ENCODE measurements at regions not wholly inside any gene's neighbourhood (a gene's known extent, or its start where the extent isn't known, plus 50 kb on each side); places are given as distances from the start of the nearest gene placed in this dataset.

DNA sequence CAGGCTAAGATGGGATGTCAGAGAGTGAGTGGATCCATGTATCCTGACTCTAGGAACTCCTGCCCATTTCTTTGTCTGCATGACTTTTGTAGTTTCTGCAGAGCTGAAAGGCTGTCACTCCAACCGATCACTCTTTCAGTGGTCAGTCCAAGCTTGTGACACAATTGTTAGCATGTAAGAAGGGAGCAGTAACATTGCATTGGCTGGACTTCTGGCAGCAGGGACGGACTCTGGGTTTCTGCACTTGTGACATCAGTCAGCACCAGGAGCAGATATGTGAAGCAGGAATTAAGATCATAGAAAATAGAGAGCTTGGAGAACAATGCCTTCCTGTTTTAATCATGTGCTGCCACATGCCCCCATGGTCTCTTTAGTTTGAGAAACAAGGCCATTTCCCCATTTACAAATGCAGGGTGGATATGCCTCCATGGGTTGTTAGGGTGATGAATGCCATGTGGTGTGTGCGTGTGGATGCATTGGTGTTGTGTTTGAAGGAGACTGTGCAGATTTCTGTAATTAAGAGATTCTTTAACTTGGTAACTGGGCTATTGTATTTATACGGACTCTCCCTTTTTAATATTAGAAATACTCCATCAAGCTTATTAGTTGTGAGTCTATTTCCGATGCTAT lies 214.3 kb upstream of the EPHA4 start:
- intact Hi-C loops (cut with DNase I, micrococcal nuclease), result no loop called here
- no peaks in the 10 kb centered on the region for H3K9me3 ChIP-seq
- no peak for DNase-seq
- ATAC-seq, result no peak
- no peaks in the 10 kb centered on the region for H3K36me3 ChIP-seq (ENCODE audit: low read depth)
- no peaks in the 10 kb centered on the region for H3K4me1 ChIP-seq (ENCODE audit: low read depth)
- no peak overlapping the region for H3K4me3 ChIP-seq
- TF ChIP-seq, protein P1, sequence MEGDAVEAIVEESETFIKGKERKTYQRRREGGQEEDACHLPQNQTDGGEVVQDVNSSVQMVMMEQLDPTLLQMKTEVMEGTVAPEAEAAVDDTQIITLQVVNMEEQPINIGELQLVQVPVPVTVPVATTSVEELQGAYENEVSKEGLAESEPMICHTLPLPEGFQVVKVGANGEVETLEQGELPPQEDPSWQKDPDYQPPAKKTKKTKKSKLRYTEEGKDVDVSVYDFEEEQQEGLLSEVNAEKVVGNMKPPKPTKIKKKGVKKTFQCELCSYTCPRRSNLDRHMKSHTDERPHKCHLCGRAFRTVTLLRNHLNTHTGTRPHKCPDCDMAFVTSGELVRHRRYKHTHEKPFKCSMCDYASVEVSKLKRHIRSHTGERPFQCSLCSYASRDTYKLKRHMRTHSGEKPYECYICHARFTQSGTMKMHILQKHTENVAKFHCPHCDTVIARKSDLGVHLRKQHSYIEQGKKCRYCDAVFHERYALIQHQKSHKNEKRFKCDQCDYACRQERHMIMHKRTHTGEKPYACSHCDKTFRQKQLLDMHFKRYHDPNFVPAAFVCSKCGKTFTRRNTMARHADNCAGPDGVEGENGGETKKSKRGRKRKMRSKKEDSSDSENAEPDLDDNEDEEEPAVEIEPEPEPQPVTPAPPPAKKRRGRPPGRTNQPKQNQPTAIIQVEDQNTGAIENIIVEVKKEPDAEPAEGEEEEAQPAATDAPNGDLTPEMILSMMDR (IDR thresholded peaks at IDR 0.05), result no peak

DNA sequence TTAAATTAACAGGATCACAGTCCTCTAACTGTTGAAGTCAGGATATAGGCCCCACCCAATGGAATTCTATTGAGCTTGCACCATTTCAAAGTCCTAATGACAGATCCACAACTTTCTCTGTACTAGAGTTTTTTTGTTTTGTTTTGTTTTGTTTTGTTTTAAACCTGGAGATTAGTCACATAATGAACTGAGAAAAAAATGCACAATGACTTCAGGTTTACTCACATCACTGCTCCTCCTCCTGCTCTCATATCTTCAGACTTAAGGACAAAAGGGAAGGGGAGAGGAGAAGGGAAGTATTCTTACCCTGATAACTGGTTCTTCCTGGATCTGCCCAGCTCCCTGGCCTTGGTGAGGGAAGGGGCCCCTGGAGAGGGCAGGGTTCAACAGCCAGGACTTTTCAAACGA lies 208.2 kb upstream of the EPHA4 start:
- ATAC-seq, result no peak

DNA sequence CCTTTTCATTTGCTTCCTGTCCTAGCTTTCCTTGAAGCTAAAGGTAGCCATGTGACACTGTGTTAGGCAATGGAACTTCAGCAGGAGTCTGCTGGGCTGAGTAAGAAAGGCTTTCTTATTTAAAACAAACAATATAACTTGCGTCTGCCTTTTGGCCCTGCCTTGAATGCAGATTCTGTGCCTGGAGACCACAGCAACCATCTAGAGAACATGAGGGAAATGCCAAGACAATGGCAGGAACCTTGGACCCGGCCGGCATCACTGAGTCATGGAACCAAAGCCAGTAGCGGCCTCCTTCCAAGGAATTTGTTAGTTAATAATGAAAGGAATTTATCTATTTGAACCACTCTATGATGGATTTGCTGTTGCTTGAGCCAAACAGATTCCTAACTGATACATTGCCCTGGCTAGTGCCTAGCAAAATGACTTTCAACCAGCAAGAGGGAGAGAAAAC lies 207.5 kb upstream of the EPHA4 start:
- no peaks in the 10 kb centered on the region for H3K4me1 ChIP-seq (ENCODE audit: low read depth)
- H3K4me3 ChIP-seq, result no peak overlapping the region
- peak in 1 of 3 donors; percentile 1 for DNase-seq
- H3K36me3 ChIP-seq (ENCODE audit: low read depth), result no peaks in the 10 kb centered on the region
- TF ChIP-seq, protein P1 (IDR thresholded peaks at IDR 0.05), result no peak
- intact Hi-C loops (cut with DNase I, micrococcal nuclease), result no loop called here
- H3K9me3 ChIP-seq, result no peaks in the 10 kb centered on the region
- no peak for ATAC-seq

More for the DNA sequence above, 208.2 kb upstream of the EPHA4 start:
- no peaks in the 10 kb centered on the region for H3K9me3 ChIP-seq
- H3K36me3 ChIP-seq (ENCODE audit: low read depth), result no peaks in the 10 kb centered on the region
- H3K4me3 ChIP-seq, result no peak overlapping the region
- DNase-seq, result no peak
- intact Hi-C loops (cut with DNase I, micrococcal nuclease), result no loop called here
- TF ChIP-seq, protein P1 (IDR thresholded peaks at IDR 0.05), result no peak
- no peaks in the 10 kb centered on the region for H3K4me1 ChIP-seq (ENCODE audit: low read depth)

DNA sequence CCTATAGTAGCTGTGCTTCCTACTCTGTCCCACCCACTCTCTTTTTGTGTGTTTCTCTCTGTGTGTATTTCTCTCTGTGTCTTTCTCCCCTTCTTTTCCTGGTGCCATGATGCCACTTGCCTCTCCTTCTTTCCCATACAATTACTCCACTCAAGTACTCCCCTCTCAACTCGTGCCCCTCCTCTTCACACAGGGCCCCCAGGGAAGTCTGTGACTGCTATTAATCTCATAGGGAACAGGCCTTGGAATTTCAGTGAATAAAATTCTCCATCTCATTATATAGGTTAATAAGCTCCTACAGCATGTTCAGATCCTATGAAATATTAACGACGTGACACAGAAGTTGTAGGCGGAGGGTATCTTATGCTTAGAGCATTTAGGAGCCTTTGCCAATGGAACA lies 205.9 kb upstream of the EPHA4 start:
- intact Hi-C loops (cut with DNase I, micrococcal nuclease), result no loop called here
- Histone ChIP-seq H3K4me1 (ENCODE audit: low read depth) (no peaks in the 10 kb centered on the region), H3K9me3 (no peaks in the 10 kb centered on the region), H3K4me3 (no peak overlapping the region), H3K36me3 (ENCODE audit: low read depth) (no peaks in the 10 kb centered on the region)
- TF ChIP-seq, protein P1 (IDR thresholded peaks at IDR 0.05), result no peak
- ATAC-seq (no peak), DNase-seq (no peak)

DNA sequence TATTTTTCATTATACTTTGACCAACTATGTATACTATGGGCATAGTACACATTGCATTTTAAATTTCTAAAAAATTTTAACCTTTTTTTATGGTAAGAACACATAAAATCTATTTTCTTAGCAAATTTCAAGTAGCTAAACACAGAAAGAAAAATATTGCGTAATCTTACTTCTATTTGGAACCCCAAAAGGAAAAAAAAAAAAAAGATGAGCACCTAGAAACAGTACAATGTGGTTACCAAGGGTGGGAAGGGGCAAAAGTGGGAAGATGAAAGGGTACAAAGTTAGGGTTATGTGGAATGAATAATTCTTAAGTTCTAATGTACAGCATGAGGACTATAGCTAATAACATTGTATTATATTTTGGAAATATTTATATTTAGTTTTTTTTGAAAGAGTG lies 205.0 kb upstream of the EPHA4 start:
- no peak for ATAC-seq
- TF ChIP-seq, protein P1 (IDR thresholded peaks at IDR 0.05), result no peak
- no peak for DNase-seq
- intact Hi-C loops (cut with DNase I, micrococcal nuclease), result no loop called here
- Histone ChIP-seq H3K4me1 (ENCODE audit: low read depth) (no peaks in the 10 kb centered on the region), H3K36me3 (ENCODE audit: low read depth) (no peaks in the 10 kb centered on the region), H3K4me3 (no peak overlapping the region), H3K9me3 (no peaks in the 10 kb centered on the region)

DNA sequence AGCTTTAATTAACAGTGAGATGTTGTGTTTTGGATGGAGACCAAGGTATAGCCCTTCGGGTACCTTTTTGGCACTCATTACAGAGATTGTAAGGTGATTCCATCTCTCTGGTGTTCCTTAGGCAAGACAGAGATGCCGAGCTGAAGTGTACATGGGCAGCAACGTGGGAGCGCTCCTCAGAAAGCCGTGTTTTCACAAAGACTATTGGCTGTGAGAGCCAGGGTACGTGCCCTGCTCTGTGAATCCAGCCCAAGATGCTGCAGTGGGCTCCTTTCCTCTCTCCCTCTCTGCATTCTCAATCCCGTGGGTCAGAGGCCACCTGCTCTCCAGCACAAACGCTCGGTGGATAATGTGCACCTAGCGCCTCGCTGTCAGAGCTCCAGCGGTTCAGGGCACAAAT lies 203.0 kb upstream of the EPHA4 start:
- intact Hi-C loops (cut with DNase I, micrococcal nuclease), result no loop called here
- Histone ChIP-seq H3K36me3 (ENCODE audit: low read depth) (no peaks in the 10 kb centered on the region), H3K9me3 (no peaks in the 10 kb centered on the region), H3K4me3 (no peak overlapping the region), H3K4me1 (ENCODE audit: low read depth) (no peaks in the 10 kb centered on the region)
- TF ChIP-seq, protein P1 (IDR thresholded peaks at IDR 0.05), result no peak
- no peak for ATAC-seq
- no peak for DNase-seq

Data from mucosa of descending colon (tissue), 3 donors.